Activated CD8-positive, alpha-beta memory T cell treated with anti-CD3 and anti-CD28 coated beads, Interleukin-2, amount 50 U/mL, for 48 hours (primary cell): ENCODE measurements at regions not wholly inside any gene's neighbourhood (a gene's known extent, or its start where the extent isn't known, plus 50 kb on each side); places are given as distances from the start of the nearest gene placed in this dataset.

Experiments
- DNase-seq: peaks from one replicate; pipeline ENCODE4 v3.0.0-alpha.2; 2020

DNA sequence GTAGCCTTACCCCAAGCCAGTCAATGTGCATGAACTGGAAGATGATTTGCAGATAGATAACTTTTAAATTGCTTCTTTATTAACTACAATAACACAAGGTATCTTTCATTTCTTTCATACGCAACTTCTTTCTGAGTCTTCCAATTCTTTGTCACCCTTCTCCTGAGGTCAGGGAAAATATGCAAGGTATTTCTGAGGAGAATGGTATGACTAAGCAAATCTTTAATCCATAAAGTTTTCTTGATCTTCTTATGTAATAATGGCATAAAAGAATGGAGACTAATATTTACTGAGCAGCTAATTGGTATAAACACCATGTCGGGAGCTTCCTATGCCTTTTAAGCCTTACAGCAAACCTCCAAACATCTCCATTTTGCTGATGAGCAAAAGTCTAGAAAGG is 438.9 kb downstream of the KCNJ2 start:
- no peak for DNase-seq

DNA sequence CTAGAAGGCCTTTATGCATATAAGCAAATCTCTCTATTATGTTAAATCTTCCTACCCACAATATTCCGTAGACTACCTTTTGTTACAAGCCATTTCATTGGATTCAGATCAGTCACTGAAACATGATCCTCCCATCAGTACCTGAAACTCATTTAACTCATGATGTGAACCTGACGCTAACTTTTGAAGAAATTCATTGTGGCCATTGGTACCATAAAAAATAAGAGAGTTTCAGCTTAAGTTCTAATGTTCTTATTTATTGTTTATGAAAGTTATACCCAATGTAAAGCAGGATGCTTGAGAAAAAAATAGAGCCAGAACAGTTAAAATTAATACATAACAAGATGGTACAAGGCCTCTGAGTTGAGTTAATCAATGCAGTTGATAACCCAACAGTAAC is 439.6 kb downstream of the KCNJ2 start:
- DNase-seq = no peak

DNA sequence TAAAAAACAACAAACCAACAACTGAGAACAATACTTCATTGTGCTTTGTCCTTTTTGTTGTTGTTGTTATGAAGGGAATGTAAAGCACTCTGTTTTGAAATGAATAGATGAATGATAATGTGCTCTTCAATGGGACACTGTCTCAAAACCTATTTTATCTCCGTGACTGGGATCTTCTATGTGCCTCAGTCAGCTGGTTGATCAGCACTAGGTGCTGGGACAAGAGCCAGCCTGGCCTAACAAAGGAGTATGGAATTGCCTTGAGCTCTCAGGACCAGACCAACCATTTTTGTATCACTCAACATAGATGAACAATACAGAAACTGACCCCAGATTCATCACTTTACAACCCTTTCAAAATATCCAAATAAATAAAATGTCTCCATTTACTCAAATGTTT is 440.2 kb downstream of the KCNJ2 start:
- no peak for DNase-seq

DNA sequence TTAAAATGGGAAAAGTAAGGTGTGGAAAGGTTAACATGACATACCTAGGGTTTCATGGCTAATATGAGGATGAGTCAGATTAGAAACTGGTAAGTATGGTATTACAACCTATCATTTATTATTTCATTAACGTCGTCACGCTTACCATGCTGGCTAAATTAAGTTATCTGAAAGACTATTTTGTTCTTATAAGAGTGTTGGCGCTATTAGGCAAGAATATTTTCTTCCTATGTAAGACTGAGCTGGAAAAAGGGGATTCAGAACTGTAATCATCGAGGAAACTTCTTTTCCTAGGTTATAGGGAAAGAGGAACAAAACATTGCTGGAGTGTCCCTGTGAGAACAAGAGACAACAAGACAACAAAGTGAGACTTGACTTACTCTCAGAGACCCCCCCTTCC is 440.8 kb downstream of the KCNJ2 start:
- DNase-seq = no peak

DNA sequence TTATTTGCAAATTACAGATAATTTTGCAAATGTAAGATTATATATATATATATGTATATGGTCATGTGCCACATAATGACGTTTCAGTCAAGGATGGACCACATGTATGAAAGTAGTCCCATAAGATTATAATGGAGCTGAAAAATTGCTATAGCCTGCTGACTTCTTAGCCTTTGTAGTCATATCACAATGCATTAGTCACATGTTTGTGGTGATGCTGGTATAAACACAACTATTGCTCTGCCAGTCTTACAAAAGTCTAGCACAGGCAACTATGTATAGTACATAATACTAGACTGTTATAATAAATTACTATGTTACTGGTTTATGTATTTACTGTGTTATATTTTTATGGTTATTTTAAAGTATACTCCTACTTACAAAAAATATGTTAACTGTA is 444.3 kb downstream of the KCNJ2 start:
- DNase-seq = no peak

DNA sequence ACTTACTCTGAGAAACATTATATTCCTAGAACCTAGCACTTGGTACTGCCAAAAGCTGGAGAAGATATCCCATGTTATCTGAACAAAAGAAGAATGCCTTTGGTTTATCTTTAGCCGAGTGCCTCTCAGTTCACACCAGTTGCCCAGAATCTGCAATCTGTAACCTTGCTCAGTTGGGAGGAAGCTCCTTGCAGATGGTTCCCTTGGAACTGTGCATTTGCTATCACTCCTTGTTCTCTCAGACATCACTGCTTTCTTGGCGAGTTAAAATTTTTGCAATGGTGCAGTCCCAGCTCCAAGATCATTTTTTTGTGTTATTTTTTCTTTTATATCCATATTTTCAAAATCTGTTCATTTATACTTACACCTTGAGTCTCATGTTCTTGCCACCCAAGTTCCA is 446.5 kb downstream of the KCNJ2 start:
- DNase-seq = no peak

DNA sequence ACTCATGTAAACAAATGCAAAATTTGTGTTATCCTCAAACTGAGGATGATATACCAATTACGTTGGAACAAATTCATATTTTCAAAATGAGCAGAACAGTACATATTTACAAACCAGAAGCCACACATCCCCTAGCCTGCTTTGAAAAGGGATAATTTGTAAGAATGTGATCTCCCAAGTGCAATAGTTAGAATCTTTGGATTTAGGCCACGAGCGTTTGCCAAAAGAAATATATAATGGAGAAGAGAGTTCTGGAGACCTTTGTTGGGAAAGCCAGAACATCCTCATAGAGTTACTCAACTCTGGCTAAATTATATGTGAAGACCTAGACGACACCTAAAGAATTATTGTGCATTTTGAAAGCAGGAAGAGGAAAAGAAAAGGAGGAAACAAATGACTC is 449.3 kb downstream of the KCNJ2 start:
- DNase-seq = no peak

DNA sequence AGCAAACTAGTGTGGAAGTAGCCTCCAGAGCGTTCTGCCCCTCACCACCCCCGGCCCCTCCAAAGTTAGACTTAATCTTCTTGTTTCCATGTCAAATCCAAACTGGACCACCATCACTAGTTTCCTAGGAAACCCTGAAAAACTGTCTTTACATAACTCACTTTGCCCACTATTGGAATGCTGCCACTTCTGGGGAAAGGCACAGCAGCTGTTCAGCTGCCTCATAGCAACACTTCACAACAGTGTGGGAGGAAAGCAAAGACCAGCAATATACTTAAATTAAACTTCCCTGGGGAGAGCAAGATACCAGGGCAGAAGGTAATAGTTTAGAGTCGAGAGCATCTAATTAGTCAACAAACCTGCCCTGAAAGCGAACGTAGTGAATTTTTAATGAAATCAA is 452.2 kb downstream of the KCNJ2 start:
- no peak for DNase-seq

DNA sequence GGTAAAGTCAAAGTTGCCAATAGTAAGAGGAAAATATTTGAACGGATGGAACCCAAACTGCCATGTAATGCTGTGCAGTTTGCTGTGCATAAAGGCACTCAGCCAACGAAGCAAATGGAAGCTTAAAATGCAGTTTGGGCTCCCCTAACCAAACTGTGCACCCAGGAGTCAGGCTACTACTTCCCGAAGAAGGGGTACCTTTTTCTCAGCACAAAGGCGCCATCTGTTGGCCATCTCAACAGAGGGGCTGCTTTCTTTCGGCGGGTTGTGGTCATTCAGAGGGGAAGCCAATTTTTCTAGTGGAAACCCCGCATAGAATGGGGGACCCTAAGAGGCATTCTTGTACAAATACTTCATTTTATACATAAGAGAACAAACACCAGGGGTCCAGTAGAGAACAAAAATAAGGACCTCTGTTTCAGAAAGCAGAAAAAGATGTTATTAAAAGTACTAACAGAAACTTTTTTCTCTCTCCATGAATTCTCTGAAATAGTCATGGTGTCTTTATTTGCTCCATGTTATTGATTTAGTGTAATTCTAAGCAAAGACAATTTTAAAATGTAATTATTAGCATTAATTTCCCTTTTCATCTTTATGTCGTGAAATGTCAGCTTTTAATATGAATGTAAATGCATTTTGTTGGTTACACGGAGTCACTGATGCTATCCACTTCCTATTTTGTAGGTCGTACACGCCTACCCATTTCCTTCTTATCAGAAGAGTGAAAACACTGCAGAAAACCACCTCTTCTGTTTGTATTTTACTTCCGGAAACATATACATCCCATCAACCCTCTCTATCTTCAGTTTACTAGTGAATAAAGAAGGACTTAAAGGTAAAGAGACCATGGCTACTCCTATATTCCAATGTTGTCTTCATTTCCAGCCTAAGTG is 453.3 kb downstream of the KCNJ2 start:
- DNase-seq = peak; percentile 50

DNA sequence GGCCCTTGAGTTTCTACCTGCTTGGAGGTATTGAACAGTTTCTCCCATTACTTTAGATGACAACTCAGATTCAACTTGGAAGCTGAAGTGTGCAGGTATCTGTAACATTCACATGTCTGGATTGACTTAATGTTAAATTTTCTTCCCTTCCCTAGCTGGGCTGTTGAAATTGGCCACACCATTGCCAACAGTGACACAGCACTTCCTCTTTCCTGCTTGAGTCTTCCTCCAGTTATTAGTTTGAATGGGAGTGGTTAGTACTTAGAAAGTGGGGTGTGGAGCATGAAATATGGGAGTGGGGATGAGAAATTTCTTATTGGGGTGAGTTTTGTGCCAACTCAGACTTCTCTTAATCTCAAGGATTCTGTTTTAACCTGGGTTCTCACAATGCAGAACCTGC is 454.9 kb downstream of the KCNJ2 start:
- no peak for DNase-seq

DNA sequence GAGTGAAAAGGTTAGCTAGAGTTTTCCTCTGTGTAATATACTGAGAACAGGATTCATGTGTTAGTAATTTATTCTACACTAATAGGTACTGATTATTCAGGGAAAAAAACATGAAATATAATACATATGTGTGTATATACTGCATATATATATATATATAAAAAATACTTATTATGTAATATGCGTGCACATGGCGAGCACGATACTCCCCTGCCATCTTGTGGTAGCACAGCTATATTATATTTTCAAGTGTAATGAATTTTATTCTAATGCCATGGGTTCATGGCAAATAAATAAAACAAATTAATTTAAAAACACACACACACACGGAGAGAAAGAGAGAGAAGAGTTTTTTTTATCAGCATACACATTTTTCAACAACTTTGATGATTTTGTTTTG is 460.6 kb downstream of the KCNJ2 start:
- DNase-seq = no peak

DNA sequence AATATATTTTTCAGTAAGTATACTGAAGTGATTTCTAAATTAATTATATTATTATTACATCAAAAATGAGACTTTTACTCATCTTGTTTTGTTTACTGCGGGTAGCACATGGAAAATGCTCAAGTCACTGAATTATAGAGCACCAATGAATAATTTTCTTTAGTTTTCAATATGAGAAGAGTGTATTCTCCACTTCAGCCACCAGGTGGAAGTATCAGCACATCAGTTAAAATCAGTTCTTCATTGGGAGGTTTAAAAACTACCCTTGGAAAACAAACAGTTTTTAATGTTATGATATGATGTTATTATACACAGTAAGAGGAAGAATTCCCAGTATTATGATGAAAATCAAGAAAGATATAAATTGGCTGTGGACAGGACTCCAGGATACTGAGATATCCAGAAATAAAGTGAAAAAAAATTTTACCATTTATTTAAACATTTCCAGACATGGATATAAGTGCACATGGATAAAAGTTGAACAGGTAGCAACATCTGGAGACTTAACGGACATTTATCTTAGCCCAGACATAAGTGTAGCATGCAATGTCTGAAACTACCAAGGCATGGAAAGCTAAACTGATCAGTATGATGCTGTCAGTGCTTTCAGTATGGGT is 467.3 kb downstream of the KCNJ2 start:
- no peak for DNase-seq

DNA sequence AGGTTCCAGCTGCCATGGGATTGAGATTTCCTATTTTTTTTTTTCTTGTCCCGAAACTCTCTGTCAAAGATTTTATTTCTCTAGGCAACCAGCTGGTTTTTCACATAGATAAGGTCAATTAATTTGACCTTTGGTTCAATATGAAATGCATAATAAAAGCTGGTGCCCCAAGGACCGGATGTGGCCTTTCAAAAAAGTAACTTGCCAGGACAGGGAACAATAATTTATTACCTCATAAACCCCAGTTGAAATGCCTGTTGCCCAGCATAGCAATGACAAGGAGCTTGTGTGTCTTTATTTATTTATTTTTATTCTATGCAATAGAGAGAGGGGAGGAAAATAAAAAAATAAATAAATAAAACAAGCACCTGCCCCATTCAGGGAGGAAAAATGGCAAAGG is 472.7 kb downstream of the KCNJ2 start:
- DNase-seq = no peak

DNA sequence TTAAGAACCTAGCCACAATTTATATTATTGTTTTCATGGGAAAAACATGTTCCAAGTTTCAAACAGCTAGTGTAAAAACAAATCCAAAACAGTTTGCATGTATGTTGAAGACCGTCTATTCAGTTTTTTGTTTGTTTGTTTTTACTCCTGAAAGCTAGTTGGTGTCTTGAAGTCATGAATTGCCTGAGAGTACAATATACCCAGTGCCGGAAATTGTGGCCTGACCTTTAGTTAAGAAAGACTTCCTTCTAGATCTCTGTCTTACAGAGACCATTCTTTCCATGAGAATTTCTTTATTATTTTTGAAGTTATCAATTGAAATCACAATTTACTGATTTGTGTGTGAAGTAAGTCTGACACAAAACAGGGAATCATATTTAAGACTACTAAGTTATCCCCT is 474.8 kb downstream of the KCNJ2 start:
- DNase-seq = no peak

DNA sequence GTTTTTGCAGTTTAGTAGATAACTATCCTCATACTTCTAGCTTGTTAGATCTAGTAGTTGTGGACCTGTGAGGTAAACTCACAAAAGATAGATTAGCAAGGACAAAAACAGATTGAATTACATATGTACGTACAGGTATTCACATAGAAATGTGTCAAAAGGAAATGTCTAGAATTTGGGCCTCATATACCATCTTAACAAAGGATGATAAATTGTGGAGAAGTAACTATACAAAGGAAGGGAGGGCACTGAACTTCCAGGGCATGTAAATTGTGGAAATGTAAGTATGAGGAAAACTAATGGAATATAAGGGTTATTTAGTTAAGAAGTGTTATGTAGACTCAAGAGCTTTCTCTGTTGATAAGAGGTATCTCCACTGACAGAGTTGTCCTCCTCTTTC is 477.3 kb downstream of the KCNJ2 start:
- DNase-seq = no peak

DNA sequence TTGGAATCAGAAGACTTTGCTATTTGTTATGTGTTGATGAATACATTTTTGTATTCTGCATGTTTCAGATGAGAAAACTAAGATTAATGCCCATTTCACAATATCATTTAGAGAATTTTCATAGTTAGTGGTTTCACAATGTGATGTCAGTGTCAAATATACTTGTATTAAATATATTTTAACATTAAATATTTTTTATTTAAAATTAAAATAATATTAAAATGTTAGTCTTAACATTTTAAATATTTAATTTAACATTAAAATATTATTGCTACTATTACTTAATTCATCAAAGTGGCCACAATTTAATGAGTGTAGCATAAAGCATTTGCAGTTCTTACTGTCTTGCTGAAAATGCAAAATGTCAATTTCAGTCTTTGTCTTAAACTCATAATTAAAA is 478.8 kb downstream of the KCNJ2 start:
- DNase-seq = no peak

DNA sequence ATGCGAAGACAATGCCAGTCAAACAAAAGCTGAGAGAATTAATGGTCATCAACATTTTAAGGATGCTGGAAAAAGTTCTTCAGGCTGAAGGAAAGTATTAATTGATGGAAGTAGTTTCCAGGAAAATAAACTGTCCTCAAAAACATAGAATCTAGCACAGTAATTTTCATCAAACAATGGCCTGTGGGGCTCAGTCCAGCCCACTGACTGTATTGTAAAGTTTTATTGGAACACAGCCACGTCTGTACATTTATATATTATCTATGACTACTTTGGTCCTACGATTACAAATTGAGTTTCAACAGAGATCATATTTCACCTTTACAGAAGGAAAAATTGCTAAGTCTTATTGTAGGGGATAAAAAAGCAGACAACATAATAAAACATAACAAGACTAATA is 484.5 kb downstream of the KCNJ2 start:
- DNase-seq = no peak

DNA sequence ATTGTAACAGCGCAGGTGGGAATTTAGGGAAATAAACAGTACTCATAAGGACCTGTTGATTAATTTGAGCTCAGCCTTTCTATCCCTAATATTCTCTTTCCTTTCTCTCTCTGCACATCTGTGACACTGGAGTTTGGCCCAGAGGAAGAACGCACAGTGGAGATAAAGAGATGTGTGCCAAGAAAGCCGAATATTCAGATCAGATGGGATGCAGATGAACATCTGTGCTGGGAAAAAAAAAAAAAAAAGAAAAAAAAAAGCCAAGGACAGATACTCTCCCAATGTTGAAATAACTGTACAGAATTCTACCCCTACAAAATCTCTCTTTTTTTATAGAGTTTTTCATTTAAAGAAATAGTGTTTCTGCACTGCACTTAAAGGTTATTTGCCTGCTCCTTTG is 485.4 kb downstream of the KCNJ2 start:
- DNase-seq = no peak

DNA sequence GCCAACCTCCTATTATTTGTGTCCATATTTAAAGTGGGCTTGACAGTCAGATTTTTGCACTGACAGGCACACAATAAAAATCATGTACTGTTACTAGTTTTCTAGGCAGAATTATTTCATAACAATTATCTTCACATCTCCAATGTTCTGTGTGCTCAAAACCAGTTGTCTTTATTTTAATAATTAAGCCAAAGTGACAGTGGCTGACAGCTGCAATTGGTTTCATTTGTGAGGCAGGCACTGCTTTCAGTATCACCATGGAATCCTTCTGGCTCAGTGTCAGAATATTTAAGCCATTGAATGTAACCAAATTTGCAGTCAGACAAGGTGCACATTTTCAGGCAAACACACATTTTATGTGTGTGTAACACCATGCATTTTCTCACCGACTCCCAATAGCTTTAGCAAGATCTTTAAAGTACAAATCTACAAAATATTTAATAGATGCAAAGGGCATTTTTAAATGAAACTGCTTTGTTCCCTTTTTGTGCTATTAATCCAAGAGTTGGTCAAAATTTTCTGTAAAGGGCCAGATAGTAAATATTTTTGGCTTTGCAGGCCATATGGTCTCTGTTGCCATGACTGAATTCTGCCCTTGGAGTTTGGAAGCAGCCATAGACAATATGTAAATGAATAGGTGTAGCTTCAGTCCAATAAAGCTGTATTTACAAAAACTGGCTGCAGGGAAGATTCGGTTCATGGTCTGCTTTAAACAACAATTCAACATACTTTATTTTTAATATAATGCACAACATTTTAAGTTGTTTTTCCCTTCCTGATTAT is 486.0 kb downstream of the KCNJ2 start:
- DNase-seq = no peak

DNA sequence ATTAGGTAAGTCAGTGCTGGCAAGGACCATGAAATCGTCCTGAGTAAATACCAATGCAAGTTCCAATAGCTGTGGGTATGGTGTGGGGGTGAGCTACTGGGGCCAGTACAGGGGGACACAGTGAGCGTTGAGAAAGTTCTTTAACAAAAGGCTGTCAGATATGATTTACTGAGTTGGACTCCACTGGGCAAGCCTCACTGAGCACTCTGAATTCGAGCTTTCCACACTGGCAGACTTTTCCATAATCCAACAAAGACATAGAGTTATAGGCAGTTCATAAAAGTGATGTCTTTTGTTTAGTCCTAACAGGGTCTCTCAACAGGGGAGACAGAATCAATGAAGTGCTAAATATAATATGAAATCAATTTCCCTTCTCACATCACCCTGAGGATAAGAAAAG is 489.0 kb downstream of the KCNJ2 start:
- DNase-seq = no peak

DNA sequence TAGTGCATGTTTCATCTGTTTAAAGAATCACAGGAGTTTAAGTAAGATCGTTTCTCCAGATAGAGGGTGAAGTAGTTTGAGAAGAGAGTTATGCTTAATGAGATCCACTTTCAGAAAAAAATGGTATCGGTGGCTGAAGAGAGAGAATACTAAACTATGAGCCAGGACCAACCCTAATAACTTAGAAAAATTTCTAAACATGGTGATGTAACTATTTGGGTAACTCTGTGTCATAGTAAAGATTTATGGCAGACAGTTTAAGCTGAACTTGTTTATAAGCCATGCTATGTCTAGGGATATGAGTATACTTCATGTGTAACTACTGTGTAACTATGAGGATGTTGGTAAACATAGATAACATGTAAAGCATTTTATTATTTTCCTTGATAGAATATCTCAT is 489.5 kb downstream of the KCNJ2 start:
- DNase-seq = no peak

DNA sequence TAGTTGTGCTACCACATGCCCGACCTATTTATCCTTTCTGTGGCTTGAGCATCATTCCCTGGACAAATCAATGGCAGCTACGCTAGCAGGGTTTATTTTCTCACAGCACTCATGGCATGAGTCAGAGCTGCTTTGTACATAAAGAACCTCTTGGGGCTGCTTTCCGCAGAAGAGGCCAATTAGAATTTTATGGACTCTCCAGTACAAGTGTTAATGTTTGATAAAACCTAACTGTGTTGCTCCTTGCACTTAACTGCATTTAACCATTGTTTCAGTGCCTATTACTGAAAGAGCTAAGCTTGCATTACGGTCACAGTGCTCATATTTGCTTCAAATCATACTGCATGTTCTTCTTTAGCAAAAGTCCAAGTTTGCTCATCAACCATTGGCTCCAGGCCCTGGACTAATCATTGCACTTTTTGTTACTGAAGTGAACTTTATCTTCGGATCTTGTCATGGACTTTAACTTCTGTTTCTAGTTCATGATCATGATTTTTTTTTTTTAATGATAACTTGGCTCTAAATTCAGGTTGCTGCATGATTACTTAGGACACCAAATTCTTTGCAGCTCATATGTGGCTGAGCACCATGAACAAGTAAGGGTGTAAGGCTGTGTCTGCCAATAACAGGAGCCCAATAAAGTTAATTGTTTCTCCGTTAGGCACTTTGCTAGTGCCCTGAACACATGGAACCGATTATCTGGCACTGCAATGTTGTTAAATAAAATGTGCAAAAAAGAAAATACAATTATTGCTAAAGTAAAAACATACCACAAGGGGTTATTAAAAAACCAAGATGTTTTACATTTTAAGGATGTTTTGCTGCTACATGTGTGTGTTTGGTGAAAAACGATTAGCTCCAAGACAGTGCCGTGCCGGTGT is 492.2 kb downstream of the KCNJ2 start:
- DNase-seq = no peak
